ENCODE measurements at regions not wholly inside any gene's neighbourhood (a gene's known extent, or its start where the extent isn't known, plus 50 kb on each side); places are given as distances from the start of the nearest gene placed in this dataset.

DNA sequence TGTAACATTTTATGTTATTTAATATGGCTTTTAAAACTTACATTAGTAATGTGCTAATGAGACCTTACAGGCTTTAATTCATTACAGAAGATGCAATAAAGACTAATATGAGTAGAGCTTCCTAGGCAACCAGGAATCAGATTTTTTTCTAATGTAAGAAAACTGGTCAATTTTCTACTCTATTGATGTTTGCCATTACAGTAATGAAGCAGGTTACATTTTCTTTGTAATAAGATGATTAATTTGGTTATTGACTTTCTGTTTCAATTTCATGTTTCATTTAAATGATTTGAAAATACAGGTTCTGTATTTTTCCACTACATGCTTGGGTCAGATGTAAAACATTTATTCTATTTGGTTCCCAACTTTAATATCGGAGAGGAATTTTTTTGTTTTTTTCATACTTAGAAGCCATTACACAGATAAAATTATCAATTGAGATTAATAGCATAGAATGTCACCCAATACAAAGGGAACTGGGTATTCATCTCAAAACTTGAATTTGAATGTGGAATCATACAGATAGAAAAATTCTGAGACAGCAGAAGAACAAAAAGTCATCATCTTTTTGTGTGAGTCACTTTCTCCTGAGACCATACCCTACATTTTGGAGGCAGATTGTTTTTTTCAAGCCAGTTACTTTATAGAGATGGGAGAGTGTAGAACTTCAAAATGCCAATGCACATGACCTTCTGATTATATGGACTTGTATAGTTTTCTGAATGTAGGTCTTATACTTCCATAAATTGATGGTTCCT lies 133.6 kb upstream of the HMHB1 start:
- H3K9me3 ChIP-seq (ENCODE audit: control insufficient read depth, low read depth, low read length), result no peaks in the 10 kb centered on the region
- H3K9ac ChIP-seq (ENCODE audit: control insufficient read depth, extremely low read depth, insufficient read depth, low read length), result no peak overlapping the region
- no peaks in the 10 kb centered on the region for H3K9me1 ChIP-seq (ENCODE audit: control insufficient read depth, extremely low read depth, insufficient read depth, low read length)
- TF ChIP-seq, protein P1, sequence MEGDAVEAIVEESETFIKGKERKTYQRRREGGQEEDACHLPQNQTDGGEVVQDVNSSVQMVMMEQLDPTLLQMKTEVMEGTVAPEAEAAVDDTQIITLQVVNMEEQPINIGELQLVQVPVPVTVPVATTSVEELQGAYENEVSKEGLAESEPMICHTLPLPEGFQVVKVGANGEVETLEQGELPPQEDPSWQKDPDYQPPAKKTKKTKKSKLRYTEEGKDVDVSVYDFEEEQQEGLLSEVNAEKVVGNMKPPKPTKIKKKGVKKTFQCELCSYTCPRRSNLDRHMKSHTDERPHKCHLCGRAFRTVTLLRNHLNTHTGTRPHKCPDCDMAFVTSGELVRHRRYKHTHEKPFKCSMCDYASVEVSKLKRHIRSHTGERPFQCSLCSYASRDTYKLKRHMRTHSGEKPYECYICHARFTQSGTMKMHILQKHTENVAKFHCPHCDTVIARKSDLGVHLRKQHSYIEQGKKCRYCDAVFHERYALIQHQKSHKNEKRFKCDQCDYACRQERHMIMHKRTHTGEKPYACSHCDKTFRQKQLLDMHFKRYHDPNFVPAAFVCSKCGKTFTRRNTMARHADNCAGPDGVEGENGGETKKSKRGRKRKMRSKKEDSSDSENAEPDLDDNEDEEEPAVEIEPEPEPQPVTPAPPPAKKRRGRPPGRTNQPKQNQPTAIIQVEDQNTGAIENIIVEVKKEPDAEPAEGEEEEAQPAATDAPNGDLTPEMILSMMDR (optimal IDR thresholded peaks at IDR 0.05 in 1 of 3, IDR thresholded peaks at IDR 0.05 in 1 of 3, conservative IDR thresholded peaks at IDR 0.05 in 1 of 3; ENCODE audit: extremely low read depth in 1 of 3, insufficient read depth in 2 of 3, low read length in 3 of 3), result no peak
- no peak for TF ChIP-seq EZH2 (IDR thresholded peaks at IDR 0.05; ENCODE audit: low read length)
- FAIRE-seq (no peak), DNase-seq (ENCODE audit: low read depth, low spot score) (no peak)
- dilution Hi-C loops (cut with MboI; ENCODE audit: extremely low pct_ligation_motif_present, low sequenced_read_pairs), result no loop called here
- peaks cover 10% of the 10 kb centered on the region for H3K4me1 ChIP-seq (ENCODE audit: control insufficient read depth, extremely low read depth, insufficient read depth, low read length)
- H4K20me1 ChIP-seq (ENCODE audit: control insufficient read depth, extremely low read depth, insufficient read depth, low read length), result no peaks in the 10 kb centered on the region
- H3K4me3 ChIP-seq (ENCODE audit: control insufficient read depth in 2 of 3, extremely low read depth in 1 of 3, insufficient read depth in 2 of 3, low read depth in 1 of 3, low read length in 3 of 3), result no peak overlapping the region
- no peaks in the 10 kb centered on the region for H3K36me3 ChIP-seq (ENCODE audit: control insufficient read depth in 2 of 2, extremely low read depth in 1 of 2, insufficient read depth in 2 of 2, low read length in 2 of 2)
- no peak overlapping the region for H2AFZ ChIP-seq (ENCODE audit: control insufficient read depth, low read length)
- H3K27ac ChIP-seq (ENCODE audit: control insufficient read depth, insufficient read depth, low read length), result no peak overlapping the region
- H3K4me2 ChIP-seq (ENCODE audit: control insufficient read depth, extremely low read depth, insufficient read depth, low read depth, low read length), result no peak overlapping the region
- H3K79me2 ChIP-seq (ENCODE audit: control insufficient read depth, insufficient read depth, low read length), result no peaks in the 10 kb centered on the region
- H3K27me3 ChIP-seq (ENCODE audit: control insufficient read depth, extremely low read depth, insufficient read depth, low read length), result no peaks in the 10 kb centered on the region

DNA sequence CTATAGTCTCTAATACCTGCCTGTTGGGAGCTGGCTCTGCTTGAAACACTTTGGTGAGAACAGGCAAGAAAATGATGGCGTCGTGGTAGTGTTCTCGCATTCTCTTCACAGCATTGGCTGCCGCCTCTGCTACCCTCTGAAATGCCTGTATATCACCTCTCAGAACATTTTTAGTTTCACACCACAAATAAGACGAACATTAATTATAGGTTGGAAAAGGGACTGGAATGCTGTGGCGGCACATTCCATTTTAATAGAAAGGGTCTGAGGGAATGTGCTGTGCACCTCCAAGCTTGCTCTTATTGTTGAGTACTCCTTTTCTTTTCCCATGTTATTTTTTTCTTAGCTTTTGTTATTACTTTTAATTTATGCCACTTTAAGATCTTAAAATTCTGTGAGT lies 134.6 kb upstream of the HMHB1 start:
- Histone ChIP-seq H3K79me2 (ENCODE audit: control insufficient read depth, insufficient read depth, low read length) (no peaks in the 10 kb centered on the region), H3K9ac (ENCODE audit: control insufficient read depth, extremely low read depth, insufficient read depth, low read length) (no peak overlapping the region), H3K4me1 (ENCODE audit: control insufficient read depth, extremely low read depth, insufficient read depth, low read length) (peaks cover 10% of the 10 kb centered on the region), H3K9me1 (ENCODE audit: control insufficient read depth, extremely low read depth, insufficient read depth, low read length) (no peaks in the 10 kb centered on the region), H4K20me1 (ENCODE audit: control insufficient read depth, extremely low read depth, insufficient read depth, low read length) (no peaks in the 10 kb centered on the region), H2AFZ (ENCODE audit: control insufficient read depth, low read length) (no peak overlapping the region), H3K27me3 (ENCODE audit: control insufficient read depth, extremely low read depth, insufficient read depth, low read length) (no peaks in the 10 kb centered on the region), H3K27ac (ENCODE audit: control insufficient read depth, insufficient read depth, low read length) (no peak overlapping the region), H3K4me3 (ENCODE audit: control insufficient read depth in 2 of 3, extremely low read depth in 1 of 3, insufficient read depth in 2 of 3, low read depth in 1 of 3, low read length in 3 of 3) (no peak overlapping the region), H3K4me2 (ENCODE audit: control insufficient read depth, extremely low read depth, insufficient read depth, low read depth, low read length) (no peak overlapping the region), H3K36me3 (ENCODE audit: control insufficient read depth in 2 of 2, extremely low read depth in 1 of 2, insufficient read depth in 2 of 2, low read length in 2 of 2) (no peaks in the 10 kb centered on the region), H3K9me3 (ENCODE audit: control insufficient read depth, low read depth, low read length) (no peaks in the 10 kb centered on the region)
- no peak for TF ChIP-seq EZH2 (IDR thresholded peaks at IDR 0.05; ENCODE audit: low read length)
- TF ChIP-seq, protein P1 (optimal IDR thresholded peaks at IDR 0.05 in 1 of 3, IDR thresholded peaks at IDR 0.05 in 1 of 3, conservative IDR thresholded peaks at IDR 0.05 in 1 of 3; ENCODE audit: extremely low read depth in 1 of 3, insufficient read depth in 2 of 3, low read length in 3 of 3), result no peak
- DNase-seq (ENCODE audit: low read depth, low spot score), result no peak
- no peak for FAIRE-seq
- dilution Hi-C loops (cut with MboI; ENCODE audit: extremely low pct_ligation_motif_present, low sequenced_read_pairs), result no loop called here
